ENCODE measurements at regions not wholly inside any gene's neighbourhood (a gene's known extent, or its start where the extent isn't known, plus 50 kb on each side); places are given as distances from the start of the nearest gene placed in this dataset.

DNA sequence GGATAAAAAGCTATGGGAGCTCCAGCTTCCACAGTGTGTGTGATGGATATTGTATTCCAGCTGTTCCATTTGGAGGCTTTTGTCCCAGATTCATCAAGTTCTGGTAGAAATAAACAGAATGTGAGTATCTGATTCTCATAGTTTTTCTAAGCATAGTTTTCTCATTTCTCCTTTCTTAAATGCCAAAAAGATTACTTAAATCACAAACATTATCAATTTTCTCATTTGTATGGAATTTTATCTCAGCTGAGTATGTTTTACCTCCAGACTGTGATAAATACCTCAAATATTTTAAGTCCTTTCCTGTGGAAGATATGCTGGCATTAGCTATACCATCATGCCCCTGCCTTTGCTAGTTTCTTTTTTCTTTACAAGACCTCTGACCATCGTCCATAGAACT is 767.3 kb downstream of the TFAP2A start:
- TF ChIP-seq, protein P1, sequence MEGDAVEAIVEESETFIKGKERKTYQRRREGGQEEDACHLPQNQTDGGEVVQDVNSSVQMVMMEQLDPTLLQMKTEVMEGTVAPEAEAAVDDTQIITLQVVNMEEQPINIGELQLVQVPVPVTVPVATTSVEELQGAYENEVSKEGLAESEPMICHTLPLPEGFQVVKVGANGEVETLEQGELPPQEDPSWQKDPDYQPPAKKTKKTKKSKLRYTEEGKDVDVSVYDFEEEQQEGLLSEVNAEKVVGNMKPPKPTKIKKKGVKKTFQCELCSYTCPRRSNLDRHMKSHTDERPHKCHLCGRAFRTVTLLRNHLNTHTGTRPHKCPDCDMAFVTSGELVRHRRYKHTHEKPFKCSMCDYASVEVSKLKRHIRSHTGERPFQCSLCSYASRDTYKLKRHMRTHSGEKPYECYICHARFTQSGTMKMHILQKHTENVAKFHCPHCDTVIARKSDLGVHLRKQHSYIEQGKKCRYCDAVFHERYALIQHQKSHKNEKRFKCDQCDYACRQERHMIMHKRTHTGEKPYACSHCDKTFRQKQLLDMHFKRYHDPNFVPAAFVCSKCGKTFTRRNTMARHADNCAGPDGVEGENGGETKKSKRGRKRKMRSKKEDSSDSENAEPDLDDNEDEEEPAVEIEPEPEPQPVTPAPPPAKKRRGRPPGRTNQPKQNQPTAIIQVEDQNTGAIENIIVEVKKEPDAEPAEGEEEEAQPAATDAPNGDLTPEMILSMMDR (conservative IDR thresholded peaks at IDR 0.05 in 1 of 2, IDR thresholded peaks at IDR 0.05 in 1 of 2; ENCODE audit: extremely low read depth in 1 of 2, insufficient read depth in 1 of 2, low read depth in 1 of 2, low read length in 2 of 2) = no peak
- no peak for TF ChIP-seq EZH2 (IDR thresholded peaks at IDR 0.05; ENCODE audit: borderline replicate concordance, low read length)

Measured in mammary epithelial cell (primary cell).